CD4-positive, alpha-beta T cell (primary cell): ENCODE measurements at regions not wholly inside any gene's neighbourhood (a gene's known extent, or its start where the extent isn't known, plus 50 kb on each side); places are given as distances from the start of the nearest gene placed in this dataset.

Source experiments
- ATAC-seq: fragments of 200-7000 bp; cut with Tn5 transposase; one replicate; pipeline ENCODE4 v1.10.0; 2022; ENCODE audit warnings: mild to moderate bottlenecking; ENCODE audit not compliant: poor library complexity
- CTCF ChIA-PET: fragments of 350-600 bp; sonication (Branson Sonifier 250); formaldehyde crosslinking; loops from one replicate; lab custom pipeline; 2021; ENCODE audit warnings: antibody characterized with exemption, inconsistent platforms; lab: Charles Lee
- POLR2A ChIA-PET: fragments of 350-600 bp; sonication (Branson Sonifier 250); formaldehyde crosslinking; loops from one replicate; lab custom pipeline; 2021; ENCODE audit warnings: antibody characterized with exemption, inconsistent platforms; lab: Charles Lee
- DNase-seq, 14 experiments: peaks; one replicate each; pipeline ENCODE4 v3.0.0-alpha.2; 2013 to 2020; ENCODE audit warnings: mixed read lengths in 2 of 14
- H3K27ac ChIP-seq, 2 donors: one replicate each; pipeline versions ENCODE4 v1.5.1 to v1.7.0; 2013; ENCODE audit warnings: low read length in 2 of 2, low read depth in 1 of 2, mild to moderate bottlenecking in 1 of 2
- H3K27me3 ChIP-seq, 2 experiments: 1 replicate in 1 of 2; 2 replicates in 1 of 2; pipeline versions ENCODE4 v1.6.1 to v1.7.0; 2013; ENCODE audit warnings: low read length in 2 of 2, control low read depth in 1 of 2, mild to moderate bottlenecking in 1 of 2, moderate library complexity in 1 of 2; ENCODE audit not compliant: insufficient read depth in 2 of 2, control insufficient read depth in 1 of 2
- H3K36me3 ChIP-seq: one replicate; pipeline ENCODE4 v1.6.1; 2013; ENCODE audit warnings: low read length, control low read depth; ENCODE audit not compliant: insufficient read depth
- H3K4me1 ChIP-seq: one replicate; pipeline ENCODE4 v1.6.1; 2013; ENCODE audit warnings: low read length, control low read depth; ENCODE audit not compliant: insufficient read depth
- H3K4me3 ChIP-seq: one replicate; pipeline ENCODE4 v1.5.1; 2013; ENCODE audit warnings: mild to moderate bottlenecking, low read length, moderate library complexity
- H3K9me3 ChIP-seq, 2 experiments: 1 replicate in 1 of 2; 2 replicates in 1 of 2; pipeline versions ENCODE4 v1.6.1 to v1.7.0; 2013; ENCODE audit warnings: low read length in 2 of 2, mild to moderate bottlenecking in 2 of 2, control low read depth in 1 of 2, moderate library complexity in 1 of 2; ENCODE audit not compliant: control insufficient read depth in 1 of 2, insufficient read depth in 1 of 2
- H3K27ac Mint-ChIP-seq: one replicate; pipeline ENCODE4 v1.8.0; 2020; ENCODE audit warnings: mixed read lengths
- H3K27me3 Mint-ChIP-seq: one replicate; pipeline ENCODE4 v1.8.0; 2021; ENCODE audit warnings: mixed read lengths
- H3K36me3 Mint-ChIP-seq: one replicate; pipeline ENCODE4 v1.8.0; 2021; ENCODE audit warnings: low read depth, mixed read lengths
- H3K4me1 Mint-ChIP-seq: one replicate; pipeline ENCODE4 v1.8.0; 2021; ENCODE audit warnings: low read depth, mixed read lengths
- H3K4me3 Mint-ChIP-seq: one replicate; pipeline ENCODE4 v1.8.0; 2020; ENCODE audit warnings: mild to moderate bottlenecking, mixed read lengths
- H3K9me3 Mint-ChIP-seq: one replicate; pipeline ENCODE4 v1.8.0; 2020; ENCODE audit warnings: mixed read lengths
- CTCF ChIP-seq: fragments of 200-600 bp; IDR thresholded peaks from one replicate; pipeline ENCODE4 v1.8.0; 2022; ENCODE audit warnings: antibody characterized with exemption, mild to moderate bottlenecking
- intact Hi-C, 2 experiments: fragments of 100-400 bp; cut with DNase I in 1 of 2; cut with micrococcal nuclease in 1 of 2; formaldehyde crosslinking; loops; one replicate each; pipeline versions ENCODE4 v1.15.1 to v1.9.0; 2023 to 2025; cut with DNase I, micrococcal nuclease

- DNase-seq (no peak), ATAC-seq (no peak)
- no peaks in the 10 kb centered on the region for H3K9me3 Mint-ChIP-seq
- Histone ChIP-seq H3K9me3 (peaks cover 0 to 3% of the 10 kb centered on the region in 2 experiments), H3K4me3 (no peak overlapping the region), H3K27ac (no peak overlapping the region), H3K4me1 (no peaks in the 10 kb centered on the region), H3K36me3 (no peaks in the 10 kb centered on the region), H3K27me3 (no peaks in the 10 kb centered on the region)
- no peak overlapping the region for H3K27ac Mint-ChIP-seq
- ChIA-PET POLR2A (interaction anchor here (0.6 kb wide), 1 partner anchor 1188 kb away, joined by 3 read pairs; no protein-coding TSS in a partner anchor), CTCF (no interaction called here)
- no peaks in the 10 kb centered on the region for H3K36me3 Mint-ChIP-seq
- H3K4me1 Mint-ChIP-seq: no peaks in the 10 kb centered on the region
- H3K4me3 Mint-ChIP-seq: no peak overlapping the region
- intact Hi-C loops: no loop called here
- no peak for TF ChIP-seq CTCF
- no peaks in the 10 kb centered on the region for H3K27me3 Mint-ChIP-seq
These were observed 484.0 kb upstream of the ID2 start for GRCh38 chr2:8197825-8198224.

- Mint-ChIP-seq H3K36me3 (no peaks in the 10 kb centered on the region), H3K4me1 (no peaks in the 10 kb centered on the region), H3K9me3 (no peaks in the 10 kb centered on the region), H3K27me3 (no peaks in the 10 kb centered on the region), H3K27ac (no peak overlapping the region), H3K4me3 (no peak overlapping the region)
- ATAC-seq (no peak), DNase-seq (no peak)
- intact Hi-C loops: no loop called here
- POLR2A ChIA-PET: no interaction called here
- no peak overlapping the region for H3K4me3 ChIP-seq
- H3K9me3 ChIP-seq: peaks cover 0 to 3% of the 10 kb centered on the region in 2 experiments
- no peak for TF ChIP-seq CTCF
- no peaks in the 10 kb centered on the region for H3K36me3 ChIP-seq
- no peak overlapping the region for H3K27ac ChIP-seq
- CTCF ChIA-PET: no interaction called here
- no peaks in the 10 kb centered on the region for H3K27me3 ChIP-seq
- no peaks in the 10 kb centered on the region for H3K4me1 ChIP-seq
These were observed 483.0 kb upstream of the ID2 start for GRCh38 chr2:8198766-8199382.

- TF ChIP-seq CTCF: no peak
- intact Hi-C loops: no loop called here
- ATAC-seq: no peak
These were observed 479.7 kb upstream of the ID2 start for GRCh38 chr2:8202132-8202531.

More at GRCh38 chr2:8202132-8202531, 479.7 kb upstream of the ID2 start:
- DNase-seq: no peak
- H3K27me3 Mint-ChIP-seq: no peaks in the 10 kb centered on the region
- no peaks in the 10 kb centered on the region for H3K9me3 Mint-ChIP-seq
- Histone ChIP-seq H3K4me1 (no peaks in the 10 kb centered on the region), H3K27ac (no peak overlapping the region), H3K4me3 (no peak overlapping the region), H3K27me3 (no peaks in the 10 kb centered on the region), H3K36me3 (no peaks in the 10 kb centered on the region), H3K9me3 (peaks cover 0 to 5% of the 10 kb centered on the region in 2 experiments)
- ChIA-PET CTCF (no interaction called here), POLR2A (no interaction called here)
- no peak overlapping the region for H3K4me3 Mint-ChIP-seq
- no peak overlapping the region for H3K27ac Mint-ChIP-seq
- H3K36me3 Mint-ChIP-seq: no peaks in the 10 kb centered on the region
- no peaks in the 10 kb centered on the region for H3K4me1 Mint-ChIP-seq
